Sciatic nerve (tissue), 2 donors: ENCODE measurements at regions not wholly inside any gene's neighbourhood (a gene's known extent, or its start where the extent isn't known, plus 50 kb on each side); places are given as distances from the start of the nearest gene placed in this dataset.
"Not testable (repeated sequence)": the region's sequence is repeated elsewhere in the genome, so short reads cannot be mapped to it uniquely, and the experiment has no call there.

Experiments
- ATAC-seq: fragments of 200-7000 bp; cut with Tn5 transposase; one replicate; pipeline ENCODE4 v1.9.1; 2020; ENCODE audit warnings: mild to moderate bottlenecking, moderate library complexity
- DNase-seq: peaks from one replicate; pipeline ENCODE4 v3.0.0-alpha.2; 2020; ENCODE audit warnings: low spot score
- intact Hi-C: fragments of 100-400 bp; cut with DNase I; formaldehyde crosslinking; loops from one replicate; pipeline ENCODE4 v1.14.2; 2022
- donor health status: DM: no; HTN: no; CAD: no.
- donor health status: DM: no; HTN: no; CAD: no.

GRCh38 chr21:6363591-6363990 lies 4157.8 kb upstream of the TPTE start:
- DNase-seq, intact Hi-C loops, ATAC-seq: not testable (repeated sequence)

GRCh38 chr21:6368824-6369223 lies 4152.6 kb upstream of the TPTE start:
- intact Hi-C loops, ATAC-seq: not testable (repeated sequence)
- DNase-seq, result peak; percentile 21

- intact Hi-C loops, ATAC-seq: not testable (repeated sequence)
- DNase-seq, result peak; percentile 14
Observed at GRCh38 chr21:6373253-6373652, 4148.1 kb upstream of the TPTE start.

- intact Hi-C loops, ATAC-seq: not testable (repeated sequence)
- peak; percentile 66 for DNase-seq
Observed at GRCh38 chr21:6374232-6374631, 4147.2 kb upstream of the TPTE start.

GRCh38 chr21:6374926-6375325 lies 4146.5 kb upstream of the TPTE start:
- intact Hi-C loops, ATAC-seq: not testable (repeated sequence)
- peak; percentile 54 for DNase-seq

GRCh38 chr21:6375776-6376175 lies 4145.6 kb upstream of the TPTE start:
- intact Hi-C loops, ATAC-seq, DNase-seq: not testable (repeated sequence)

GRCh38 chr21:6376321-6377070 lies 4144.9 kb upstream of the TPTE start:
- DNase-seq, result peak; percentile 44
- intact Hi-C loops, ATAC-seq: not testable (repeated sequence)
